ENCODE measurements at regions not wholly inside any gene's neighbourhood (a gene's known extent, or its start where the extent isn't known, plus 50 kb on each side); places are given as distances from the start of the nearest gene placed in this dataset.
A peak's percentile ranks its signal among the peaks of the same experiment; 100 is the strongest.

- Mint-ChIP-seq H3K4me3 (no peak overlapping the region), H3K27ac (no peak overlapping the region), H3K27me3 (no peaks in the 10 kb centered on the region), H3K36me3 (ENCODE audit: low read depth) (peaks cover 25% of the 10 kb centered on the region), H3K9me3 (peaks cover 7% of the 10 kb centered on the region), H3K4me1 (peaks cover 13% of the 10 kb centered on the region)
- DNase-seq = peak; percentile 65
- peak; percentile 92 for ATAC-seq (ENCODE audit: low read depth)
- ChIA-PET CTCF (no interaction called here), POLR2A (interaction anchor here (0.6 to 3.0 kb wide), 5 partner anchors 8 to 1389 kb away, joined by 3 to 16 read pairs (median 4); partner anchors contain the start of genes CTNNB1 and ZNF621)
- intact Hi-C loops (cut with micrococcal nuclease) = loop anchor here (1.0 to 5.0 kb wide), 10 partner anchors 39 to 1390 kb away; partner anchors contain the start of genes CTNNB1, EIF1B, RPL14 and ULK4
- TF ChIP-seq CTCF (IDR thresholded peaks at IDR 0.05) = no peak
These were observed 98.8 kb downstream of the ZNF621 start for GRCh38 chr3:40623567-40623966.

- DNase-seq (peak; percentile 22), ATAC-seq (ENCODE audit: low read depth) (peak; percentile 11)
- peaks cover 32% of the 10 kb centered on the region for H3K36me3 Mint-ChIP-seq (ENCODE audit: low read depth)
- H3K4me1 Mint-ChIP-seq = peaks cover 13% of the 10 kb centered on the region
- CTCF ChIA-PET = interaction anchor here (0.9 kb wide), 1 partner anchor 44 kb away, joined by 3 read pairs; no protein-coding TSS in a partner anchor
- POLR2A ChIA-PET = interaction anchor here (0.6 to 3.0 kb wide), 5 partner anchors 9 to 1388 kb away, joined by 3 to 16 read pairs (median 4); partner anchors contain the start of genes CTNNB1 and ZNF621
- H3K27me3 Mint-ChIP-seq = no peaks in the 10 kb centered on the region
- H3K4me3 Mint-ChIP-seq = no peak overlapping the region
- intact Hi-C loops (cut with micrococcal nuclease) = loop anchor here (2.0 to 5.0 kb wide), 2 partner anchors 38 to 57 kb away; no protein-coding TSS in a partner anchor
- H3K9me3 Mint-ChIP-seq = peaks cover 11% of the 10 kb centered on the region
- no peak overlapping the region for H3K27ac Mint-ChIP-seq
- no peak for TF ChIP-seq CTCF (IDR thresholded peaks at IDR 0.05)
These were observed 99.5 kb downstream of the ZNF621 start for GRCh38 chr3:40624189-40624769.

GRCh38 chr3:40627095-40627494, 102.3 kb downstream of the ZNF621 start:
- no peaks in the 10 kb centered on the region for H3K27me3 Mint-ChIP-seq
- ChIA-PET POLR2A (no interaction called here), CTCF (no interaction called here)
- TF ChIP-seq CTCF (IDR thresholded peaks at IDR 0.05) = no peak
- ATAC-seq (ENCODE audit: low read depth) (no peak), DNase-seq (no peak)
- peaks cover 60% of the 10 kb centered on the region for H3K36me3 Mint-ChIP-seq (ENCODE audit: low read depth)
- no peak overlapping the region for H3K27ac Mint-ChIP-seq
- H3K4me3 Mint-ChIP-seq = no peak overlapping the region
- H3K9me3 Mint-ChIP-seq = peaks cover 23% of the 10 kb centered on the region
- H3K4me1 Mint-ChIP-seq = peaks cover 8% of the 10 kb centered on the region
- intact Hi-C loops (cut with micrococcal nuclease) = no loop called here

- intact Hi-C loops (cut with micrococcal nuclease) = no loop called here
- Mint-ChIP-seq H3K27me3 (no peaks in the 10 kb centered on the region), H3K4me3 (no peak overlapping the region), H3K9me3 (peaks cover 26% of the 10 kb centered on the region), H3K36me3 (ENCODE audit: low read depth) (peaks cover 73% of the 10 kb centered on the region), H3K27ac (no peak overlapping the region), H3K4me1 (peaks cover 8% of the 10 kb centered on the region)
- no peak for DNase-seq
- no peak for ATAC-seq (ENCODE audit: low read depth)
- TF ChIP-seq CTCF (IDR thresholded peaks at IDR 0.05) = no peak
- ChIA-PET POLR2A (no interaction called here), CTCF (no interaction called here)
These were observed 104.2 kb downstream of the ZNF621 start for GRCh38 chr3:40628984-40629383.

GRCh38 chr3:40631341-40631995, 106.7 kb downstream of the ZNF621 start:
- no peaks in the 10 kb centered on the region for H3K27me3 Mint-ChIP-seq
- no peak for TF ChIP-seq CTCF (IDR thresholded peaks at IDR 0.05)
- ChIA-PET CTCF (no interaction called here), POLR2A (no interaction called here)
- H3K4me3 Mint-ChIP-seq = no peak overlapping the region
- intact Hi-C loops (cut with micrococcal nuclease) = no loop called here
- H3K36me3 Mint-ChIP-seq (ENCODE audit: low read depth) = peaks cover 73% of the 10 kb centered on the region
- H3K4me1 Mint-ChIP-seq = peaks cover 8% of the 10 kb centered on the region
- no peak overlapping the region for H3K27ac Mint-ChIP-seq
- H3K9me3 Mint-ChIP-seq = peaks cover 32% of the 10 kb centered on the region
- DNase-seq (no peak), ATAC-seq (ENCODE audit: low read depth) (no peak)
